Activated T-cell treated with anti-CD3 and anti-CD28 coated beads, Interleukin-2, amount 50 U/mL, for 24 hours (primary cell): ENCODE measurements at regions not wholly inside any gene's neighbourhood (a gene's known extent, or its start where the extent isn't known, plus 50 kb on each side); places are given as distances from the start of the nearest gene placed in this dataset.
"Not testable (repeated sequence)": the region's sequence is repeated elsewhere in the genome, so short reads cannot be mapped to it uniquely, and the experiment has no call there.

Experiments
- DNase-seq: peaks from one replicate; pipeline ENCODE4 v3.0.0-alpha.2; 2020
- H3K27ac Mint-ChIP-seq: 2 replicates; pipeline ENCODE4 v1.8.0; 2020; ENCODE audit warnings: mild to moderate bottlenecking, mixed read lengths
- H3K27me3 Mint-ChIP-seq: 2 replicates; pipeline ENCODE4 v1.8.0; 2020; ENCODE audit warnings: mixed read lengths
- H3K36me3 Mint-ChIP-seq: 2 replicates; pipeline ENCODE4 v1.8.0; 2020; ENCODE audit warnings: low read depth, mixed read lengths
- H3K4me1 Mint-ChIP-seq: 2 replicates; pipeline ENCODE4 v1.8.0; 2020; ENCODE audit warnings: low read depth, mixed read lengths
- H3K4me3 Mint-ChIP-seq: 2 replicates; pipeline ENCODE4 v1.8.0; 2020; ENCODE audit warnings: mild to moderate bottlenecking, moderate library complexity, mixed read lengths
- H3K9me3 Mint-ChIP-seq: 2 replicates; pipeline ENCODE4 v1.8.0; 2020; ENCODE audit warnings: mixed read lengths

GRCh38 chr17:20823905-20824304 lies 218.9 kb downstream of the USP22 start:
- no peak for DNase-seq
- no peak overlapping the region for H3K27ac Mint-ChIP-seq
- H3K9me3 Mint-ChIP-seq, result no peaks in the 10 kb centered on the region
- H3K4me3 Mint-ChIP-seq, result no peak overlapping the region
- H3K36me3 Mint-ChIP-seq, result no peaks in the 10 kb centered on the region
- peaks cover 14% of the 10 kb centered on the region for H3K27me3 Mint-ChIP-seq
- no peaks in the 10 kb centered on the region for H3K4me1 Mint-ChIP-seq

- Mint-ChIP-seq H3K9me3 (no peaks in the 10 kb centered on the region), H3K27ac (no peak overlapping the region), H3K4me3 (no peak overlapping the region), H3K36me3 (no peaks in the 10 kb centered on the region), H3K27me3 (peaks cover 21% of the 10 kb centered on the region), H3K4me1 (no peaks in the 10 kb centered on the region)
- no peak for DNase-seq
Observed at GRCh38 chr17:20825539-20825938, 217.3 kb downstream of the USP22 start.

GRCh38 chr17:20840453-20840852 lies 202.4 kb downstream of the USP22 start:
- H3K4me3 Mint-ChIP-seq, H3K9me3 Mint-ChIP-seq, H3K4me1 Mint-ChIP-seq, H3K36me3 Mint-ChIP-seq, H3K27ac Mint-ChIP-seq, DNase-seq: not testable (repeated sequence)
- H3K27me3 Mint-ChIP-seq, result peaks cover 41% of the 10 kb centered on the region

GRCh38 chr17:20840987-20841865 lies 201.6 kb downstream of the USP22 start:
- H3K36me3 Mint-ChIP-seq, H3K27ac Mint-ChIP-seq, H3K9me3 Mint-ChIP-seq, H3K4me3 Mint-ChIP-seq, H3K4me1 Mint-ChIP-seq: not testable (repeated sequence)
- peak; percentile 38 for DNase-seq
- peaks cover 41% of the 10 kb centered on the region for H3K27me3 Mint-ChIP-seq

GRCh38 chr17:20842012-20842411 lies 200.8 kb downstream of the USP22 start:
- not testable (repeated sequence) for H3K36me3 Mint-ChIP-seq, H3K9me3 Mint-ChIP-seq, H3K4me3 Mint-ChIP-seq, H3K27ac Mint-ChIP-seq, DNase-seq, H3K4me1 Mint-ChIP-seq
- peaks cover 41% of the 10 kb centered on the region for H3K27me3 Mint-ChIP-seq

- not testable (repeated sequence) for H3K4me1 Mint-ChIP-seq, H3K36me3 Mint-ChIP-seq, H3K9me3 Mint-ChIP-seq, H3K27ac Mint-ChIP-seq, DNase-seq, H3K4me3 Mint-ChIP-seq
- H3K27me3 Mint-ChIP-seq, result peaks cover 41% of the 10 kb centered on the region
Observed at GRCh38 chr17:20843261-20843660, 199.6 kb downstream of the USP22 start.

- not testable (repeated sequence) for H3K27ac Mint-ChIP-seq, H3K9me3 Mint-ChIP-seq, H3K4me1 Mint-ChIP-seq, H3K36me3 Mint-ChIP-seq
- DNase-seq, result peak; percentile 62
- H3K4me3 Mint-ChIP-seq, result peak overlapping the region; percentile 64
- peaks cover 41% of the 10 kb centered on the region for H3K27me3 Mint-ChIP-seq
Observed at GRCh38 chr17:20843799-20844553, 198.8 kb downstream of the USP22 start.

- not testable (repeated sequence) for DNase-seq, H3K4me3 Mint-ChIP-seq, H3K36me3 Mint-ChIP-seq, H3K27ac Mint-ChIP-seq, H3K9me3 Mint-ChIP-seq
- H3K27me3 Mint-ChIP-seq, result peaks cover 22% of the 10 kb centered on the region
- peaks cover 16% of the 10 kb centered on the region for H3K4me1 Mint-ChIP-seq
Observed at GRCh38 chr17:20848869-20849443, 193.9 kb downstream of the USP22 start.

GRCh38 chr17:20851591-20852238 lies 191.1 kb downstream of the USP22 start:
- H3K27me3 Mint-ChIP-seq, result peaks cover 22% of the 10 kb centered on the region
- H3K27ac Mint-ChIP-seq, result not testable (repeated sequence)

GRCh38 chr17:20852239-20852989 lies 190.4 kb downstream of the USP22 start:
- Mint-ChIP-seq H3K4me3 (peak overlapping the region; percentile 66), H3K36me3 (no peaks in the 10 kb centered on the region), H3K27ac (no peak overlapping the region), H3K27me3 (peaks cover 25% of the 10 kb centered on the region), H3K4me1 (peaks cover 16% of the 10 kb centered on the region), H3K9me3 (no peaks in the 10 kb centered on the region)
- DNase-seq, result peak; percentile 37

More at GRCh38 chr17:20851591-20852238, 191.1 kb downstream of the USP22 start:
- not testable (repeated sequence) for DNase-seq, H3K9me3 Mint-ChIP-seq, H3K36me3 Mint-ChIP-seq
- Mint-ChIP-seq H3K4me3 (peak overlapping the region; percentile 66), H3K4me1 (peaks cover 16% of the 10 kb centered on the region)

GRCh38 chr17:20852990-20853370 lies 189.8 kb downstream of the USP22 start:
- H3K27ac Mint-ChIP-seq, result no peak overlapping the region
- H3K36me3 Mint-ChIP-seq, result no peaks in the 10 kb centered on the region
- H3K4me1 Mint-ChIP-seq, result peaks cover 16% of the 10 kb centered on the region
- peaks cover 27% of the 10 kb centered on the region for H3K27me3 Mint-ChIP-seq
- H3K4me3 Mint-ChIP-seq, result peak overlapping the region; percentile 66
- no peak for DNase-seq
- H3K9me3 Mint-ChIP-seq, result no peaks in the 10 kb centered on the region

GRCh38 chr17:20855910-20856470 lies 186.8 kb downstream of the USP22 start:
- not testable (repeated sequence) for H3K36me3 Mint-ChIP-seq, H3K9me3 Mint-ChIP-seq, DNase-seq, H3K27ac Mint-ChIP-seq, H3K4me3 Mint-ChIP-seq
- peaks cover 16% of the 10 kb centered on the region for H3K4me1 Mint-ChIP-seq
- peaks cover 15% of the 10 kb centered on the region for H3K27me3 Mint-ChIP-seq

- peaks cover 23% of the 10 kb centered on the region for H3K27me3 Mint-ChIP-seq
- not testable (repeated sequence) for H3K27ac Mint-ChIP-seq, H3K4me3 Mint-ChIP-seq
Observed at GRCh38 chr17:20866444-20867209, 176.2 kb downstream of the USP22 start.

More at GRCh38 chr17:20866444-20867209, 176.2 kb downstream of the USP22 start:
- H3K4me1 Mint-ChIP-seq, DNase-seq, H3K9me3 Mint-ChIP-seq, H3K36me3 Mint-ChIP-seq: not testable (repeated sequence)
